Frontal cortex (tissue), 3 donors: ENCODE measurements at regions not wholly inside any gene's neighbourhood (a gene's known extent, or its start where the extent isn't known, plus 50 kb on each side); places are given as distances from the start of the nearest gene placed in this dataset.
A peak's percentile ranks its signal among the peaks of the same experiment; 100 is the strongest.

ENCODE experiments used
- DNase-seq, 2 donors: peaks; one replicate each; pipeline ENCODE4 v3.0.0; 2012; ENCODE audit warnings: low spot score in 2 of 2
- FAIRE-seq: peaks from 2 replicates; lab custom pipeline; 2012; peaks lifted over from hg19 to GRCh38; lab: Jason Lieb, UNC
- donor health status: control.
- donor health status: control.
- donor health status: control.

GRCh38 chr5:92916036-92916435 is 665.0 kb downstream of the NR2F1-AS1 start:
- FAIRE-seq, result peak; percentile 47
- DNase-seq, result no peak

GRCh38 chr5:92912283-92912682 is 668.7 kb downstream of the NR2F1-AS1 start:
- FAIRE-seq (no peak), DNase-seq (no peak)

GRCh38 chr5:92911851-92912250 is 669.2 kb downstream of the NR2F1-AS1 start:
- no peak for DNase-seq
- no peak for FAIRE-seq

- DNase-seq (no peak), FAIRE-seq (no peak)
Observed at GRCh38 chr5:92911293-92911692, 669.7 kb downstream of the NR2F1-AS1 start.

GRCh38 chr5:92909602-92909962 is 671.4 kb downstream of the NR2F1-AS1 start:
- FAIRE-seq, result no peak
- DNase-seq, result no peak

- DNase-seq (no peak), FAIRE-seq (no peak)
Observed at GRCh38 chr5:92908952-92909601, 671.9 kb downstream of the NR2F1-AS1 start.

GRCh38 chr5:92907938-92908606 is 672.9 kb downstream of the NR2F1-AS1 start:
- DNase-seq (no peak), FAIRE-seq (no peak)

GRCh38 chr5:92906798-92907376 is 674.1 kb downstream of the NR2F1-AS1 start:
- DNase-seq, result no peak
- no peak for FAIRE-seq

- FAIRE-seq (no peak), DNase-seq (no peak)
Observed at GRCh38 chr5:92904021-92904420, 677.0 kb downstream of the NR2F1-AS1 start.

- no peak for DNase-seq
- FAIRE-seq, result no peak
Observed at GRCh38 chr5:92899611-92900010, 681.4 kb downstream of the NR2F1-AS1 start.

GRCh38 chr5:92896722-92897121 is 684.3 kb downstream of the NR2F1-AS1 start:
- FAIRE-seq, result no peak

GRCh38 chr5:92890841-92891244 is 690.2 kb downstream of the NR2F1-AS1 start:
- FAIRE-seq (no peak), DNase-seq (no peak)

More at GRCh38 chr5:92896722-92897121, 684.3 kb downstream of the NR2F1-AS1 start:
- DNase-seq, result no peak

GRCh38 chr5:92889140-92889539 is 691.9 kb downstream of the NR2F1-AS1 start:
- no peak for DNase-seq
- no peak for FAIRE-seq

GRCh38 chr5:92887254-92887653 is 693.8 kb downstream of the NR2F1-AS1 start:
- DNase-seq (no peak), FAIRE-seq (no peak)

- DNase-seq, result no peak
- no peak for FAIRE-seq
Observed at GRCh38 chr5:92886751-92887150, 694.3 kb downstream of the NR2F1-AS1 start.

GRCh38 chr5:92885950-92886349 is 695.1 kb downstream of the NR2F1-AS1 start:
- FAIRE-seq, result no peak
- DNase-seq, result no peak

- FAIRE-seq, result no peak
- DNase-seq, result no peak
Observed at GRCh38 chr5:92884469-92884868, 696.5 kb downstream of the NR2F1-AS1 start.

GRCh38 chr5:92879806-92880543 is 701.0 kb downstream of the NR2F1-AS1 start:
- no peak for DNase-seq
- FAIRE-seq, result no peak

- FAIRE-seq (no peak), DNase-seq (no peak)
Observed at GRCh38 chr5:92874790-92875189, 706.2 kb downstream of the NR2F1-AS1 start.

- DNase-seq, result no peak
- no peak for FAIRE-seq
Observed at GRCh38 chr5:92868442-92868841, 712.6 kb downstream of the NR2F1-AS1 start.

GRCh38 chr5:92864591-92864990 is 716.4 kb downstream of the NR2F1-AS1 start:
- DNase-seq (no peak), FAIRE-seq (no peak)
